ENCODE measurements at regions not wholly inside any gene's neighbourhood (a gene's known extent, or its start where the extent isn't known, plus 50 kb on each side); places are given as distances from the start of the nearest gene placed in this dataset.

GRCh38 chr5:2602451-2603271, 148.8 kb downstream of the IRX2 start:
- ATAC-seq, result no peak

- ATAC-seq, result no peak
Measured at GRCh38 chr5:2598503-2598902, 153.0 kb downstream of the IRX2 start.

GRCh38 chr5:2594701-2595100, 156.8 kb downstream of the IRX2 start:
- ATAC-seq, result no peak

GRCh38 chr5:2592766-2593165, 158.7 kb downstream of the IRX2 start:
- no peak for ATAC-seq

- ATAC-seq, result no peak
Measured at GRCh38 chr5:2591777-2592453, 159.6 kb downstream of the IRX2 start.

- no peak for ATAC-seq
Measured at GRCh38 chr5:2588850-2589501, 162.5 kb downstream of the IRX2 start.

- no peak for ATAC-seq
Measured at GRCh38 chr5:2587189-2588031, 164.1 kb downstream of the IRX2 start.

- no peak for ATAC-seq
Measured at GRCh38 chr5:2586016-2586715, 165.3 kb downstream of the IRX2 start.

- ATAC-seq, result no peak
Measured at GRCh38 chr5:2584579-2585269, 166.8 kb downstream of the IRX2 start.

- no peak for ATAC-seq
Measured at GRCh38 chr5:2582507-2582906, 169.0 kb downstream of the IRX2 start.

GRCh38 chr5:2582106-2582505, 169.4 kb downstream of the IRX2 start:
- ATAC-seq, result no peak

- no peak for ATAC-seq
Measured at GRCh38 chr5:2581418-2581817, 170.1 kb downstream of the IRX2 start.

GRCh38 chr5:2579126-2579525, 172.4 kb downstream of the IRX2 start:
- ATAC-seq, result no peak

GRCh38 chr5:2577312-2578036, 174.0 kb downstream of the IRX2 start:
- ATAC-seq, result no peak

- no peak for ATAC-seq
Measured at GRCh38 chr5:2576823-2577222, 174.7 kb downstream of the IRX2 start.

- no peak for ATAC-seq
Measured at GRCh38 chr5:2575871-2576270, 175.6 kb downstream of the IRX2 start.

GRCh38 chr5:2575292-2575691, 176.2 kb downstream of the IRX2 start:
- no peak for ATAC-seq

GRCh38 chr5:2574155-2574554, 177.3 kb downstream of the IRX2 start:
- no peak for ATAC-seq

GRCh38 chr5:2570586-2570985, 180.9 kb downstream of the IRX2 start:
- no peak for ATAC-seq

GRCh38 chr5:2569774-2570542, 181.5 kb downstream of the IRX2 start:
- ATAC-seq, result no peak
